GM18517 (cell line): ENCODE measurements at regions not wholly inside any gene's neighbourhood (a gene's known extent, or its start where the extent isn't known, plus 50 kb on each side); places are given as distances from the start of the nearest gene placed in this dataset.
"Not testable (repeated sequence)": the region's sequence is repeated elsewhere in the genome, so short reads cannot be mapped to it uniquely, and the experiment has no call there.

ENCODE experiments used
- ATAC-seq: cut with Tn5 transposase; IDR thresholded peaks from one replicate; pipeline ENCODE4 v1.9.1; 2021; ENCODE audit warnings: mild to moderate bottlenecking, moderate library complexity; ENCODE audit not compliant: unreplicated experiment

GRCh38 chr5:2165203-2165602, 282.5 kb upstream of the IRX4 start:
- ATAC-seq = no peak

GRCh38 chr5:2164586-2164985, 281.9 kb upstream of the IRX4 start:
- ATAC-seq = no peak

- ATAC-seq = no peak
Measured at GRCh38 chr5:2163940-2164490, 281.3 kb upstream of the IRX4 start.

- no peak for ATAC-seq
Measured at GRCh38 chr5:2163060-2163856, 280.5 kb upstream of the IRX4 start.

DNA sequence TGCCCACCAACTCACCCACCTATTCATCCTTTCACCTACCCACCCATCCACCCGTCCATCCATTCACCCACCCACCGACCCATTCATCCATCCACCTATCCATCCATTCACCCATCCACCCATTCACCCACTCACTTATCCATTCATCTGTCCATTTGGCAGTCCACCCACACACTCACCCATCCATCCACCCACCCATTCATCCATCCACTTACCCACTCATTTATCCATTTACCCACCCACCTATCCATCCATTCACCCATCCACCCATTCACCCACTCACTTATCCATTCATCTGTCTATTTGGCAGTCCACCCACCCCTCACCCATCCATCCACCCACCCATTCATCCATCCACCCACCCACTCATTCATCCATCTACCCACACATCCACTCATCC, 278.1 kb upstream of the IRX4 start:
- no peak for ATAC-seq

GRCh38 chr5:2158767-2159166, 276.0 kb upstream of the IRX4 start:
- ATAC-seq = no peak

DNA sequence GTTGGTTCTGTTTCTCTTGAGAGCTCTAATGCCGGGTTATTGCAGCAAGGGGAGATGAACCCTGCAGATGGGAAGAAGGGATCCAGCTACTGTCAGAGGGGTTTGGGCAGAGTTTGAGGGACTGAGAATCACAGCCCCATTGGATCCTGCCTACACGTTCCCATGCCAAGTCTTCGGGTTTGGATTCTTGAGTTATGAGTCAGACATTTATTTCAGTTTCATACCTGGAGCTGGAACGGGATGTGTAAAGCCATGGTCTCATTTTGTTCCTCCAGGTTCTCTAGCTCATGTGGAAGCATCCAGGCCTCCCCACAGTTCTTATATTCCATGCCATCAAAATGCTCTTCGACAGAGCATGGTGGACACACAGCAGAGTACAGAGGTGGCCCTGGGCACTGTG, 275.4 kb upstream of the IRX4 start:
- no peak for ATAC-seq

DNA sequence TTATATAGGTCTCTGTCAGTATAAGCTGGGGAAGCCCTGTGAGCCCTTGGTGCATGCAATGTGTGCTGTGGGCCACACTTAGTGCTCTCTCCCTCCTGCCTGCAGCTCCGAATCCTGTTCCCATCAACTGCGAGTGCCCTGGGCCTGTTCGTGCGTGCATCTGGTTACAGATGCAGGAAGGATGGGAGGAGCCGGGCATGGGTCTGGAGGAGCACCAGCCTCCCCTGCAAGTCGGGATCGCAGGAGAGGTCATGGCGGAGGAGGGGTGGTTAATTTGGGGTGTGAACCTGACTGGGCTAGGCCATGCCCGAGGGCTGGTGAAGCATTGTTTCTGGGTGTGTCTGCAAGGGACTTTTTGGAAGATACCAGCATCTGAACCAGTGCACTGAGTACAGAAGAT, 274.6 kb upstream of the IRX4 start:
- no peak for ATAC-seq

GRCh38 chr5:2156358-2157059, 273.8 kb upstream of the IRX4 start:
- ATAC-seq = no peak

- ATAC-seq = no peak
Measured at GRCh38 chr5:2155556-2155955, 272.8 kb upstream of the IRX4 start.

- no peak for ATAC-seq
Measured at GRCh38 chr5:2153802-2154201, 271.1 kb upstream of the IRX4 start.

GRCh38 chr5:2153350-2153749, 270.6 kb upstream of the IRX4 start:
- ATAC-seq = no peak

DNA sequence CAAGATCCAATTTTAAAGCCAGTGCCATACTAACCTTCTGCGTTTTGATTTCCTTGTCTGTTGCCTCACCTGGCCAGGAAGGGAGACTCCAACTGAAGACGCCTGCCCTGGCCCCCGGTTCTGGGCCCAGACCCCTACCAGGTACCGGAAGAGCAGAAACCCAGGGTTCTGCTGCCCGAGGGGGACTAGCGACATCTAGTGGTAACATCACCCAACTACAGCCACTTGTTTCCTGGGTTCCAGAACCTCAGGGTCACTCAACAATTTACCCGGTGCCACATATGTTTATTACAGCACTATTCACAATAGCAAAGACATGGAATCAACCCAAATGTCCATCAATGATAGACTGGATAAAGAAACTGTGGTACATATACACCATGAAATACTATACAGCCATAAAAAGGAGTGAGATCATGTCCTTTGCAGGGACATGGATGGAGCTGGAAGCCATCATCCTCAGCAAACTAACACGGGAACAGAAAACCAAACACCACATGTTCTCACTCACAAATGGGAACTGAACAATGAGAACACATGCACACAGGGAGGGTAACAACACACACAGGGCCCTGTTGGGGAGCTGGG, 268.7 kb upstream of the IRX4 start:
- ATAC-seq = not testable (repeated sequence)

DNA sequence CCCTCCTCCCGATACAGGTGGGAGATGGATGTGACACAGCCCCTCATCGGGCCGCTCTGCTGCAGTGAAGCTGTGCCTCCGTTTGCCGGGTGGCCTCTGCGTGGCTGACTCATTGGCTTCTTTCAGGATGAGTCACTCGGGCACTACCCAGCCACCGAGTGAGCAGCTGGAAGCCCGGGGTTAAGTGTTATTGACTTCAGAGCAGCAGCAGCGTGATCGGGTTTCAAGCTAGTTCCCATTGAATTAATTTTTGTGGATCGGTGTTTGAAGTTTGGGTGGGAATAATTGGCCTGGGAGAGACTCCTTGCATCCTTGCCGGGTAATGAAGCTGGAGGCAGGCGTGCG, 266.4 kb upstream of the IRX4 start:
- ATAC-seq = no peak

GRCh38 chr5:2148312-2149194, 265.8 kb upstream of the IRX4 start:
- no peak for ATAC-seq

DNA sequence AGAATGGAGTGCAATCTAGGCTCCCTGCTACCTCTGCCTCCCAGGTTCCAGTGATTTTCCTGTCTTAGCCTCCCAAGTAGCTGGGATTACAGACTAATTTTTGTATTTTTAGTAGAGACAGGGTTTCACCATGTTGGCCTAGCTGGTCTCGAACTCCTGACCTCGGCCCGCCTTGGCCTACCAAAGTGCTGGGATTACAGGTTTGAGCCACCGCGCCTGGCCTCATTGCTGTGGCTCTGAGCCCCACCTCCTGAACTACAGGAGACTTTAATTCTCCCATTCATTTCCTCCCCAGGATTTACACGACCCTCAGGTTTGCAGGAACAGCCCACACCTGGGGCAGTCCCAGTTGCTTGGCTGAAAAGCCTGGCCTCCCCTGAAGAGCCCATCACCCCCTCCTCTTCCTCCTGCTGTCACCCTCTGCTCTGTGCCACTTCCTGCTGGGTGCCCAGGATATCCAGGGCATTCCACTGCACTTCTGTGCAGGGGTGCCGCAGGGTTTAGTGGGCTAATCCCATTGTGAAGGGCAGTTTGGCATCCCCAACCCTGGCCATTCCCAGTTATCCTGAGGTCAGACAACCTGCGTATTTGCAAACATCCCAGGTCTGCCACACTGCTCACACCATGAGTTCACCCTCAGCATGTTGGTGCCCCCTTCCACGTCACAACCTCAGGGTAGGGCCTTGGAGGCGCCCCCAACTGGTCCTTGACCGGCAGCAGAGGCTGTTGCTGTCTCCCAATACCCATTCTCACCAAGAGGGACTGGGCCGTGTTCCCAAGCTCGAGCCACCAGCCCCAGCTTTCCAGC, 265.0 kb upstream of the IRX4 start:
- no peak for ATAC-seq

DNA sequence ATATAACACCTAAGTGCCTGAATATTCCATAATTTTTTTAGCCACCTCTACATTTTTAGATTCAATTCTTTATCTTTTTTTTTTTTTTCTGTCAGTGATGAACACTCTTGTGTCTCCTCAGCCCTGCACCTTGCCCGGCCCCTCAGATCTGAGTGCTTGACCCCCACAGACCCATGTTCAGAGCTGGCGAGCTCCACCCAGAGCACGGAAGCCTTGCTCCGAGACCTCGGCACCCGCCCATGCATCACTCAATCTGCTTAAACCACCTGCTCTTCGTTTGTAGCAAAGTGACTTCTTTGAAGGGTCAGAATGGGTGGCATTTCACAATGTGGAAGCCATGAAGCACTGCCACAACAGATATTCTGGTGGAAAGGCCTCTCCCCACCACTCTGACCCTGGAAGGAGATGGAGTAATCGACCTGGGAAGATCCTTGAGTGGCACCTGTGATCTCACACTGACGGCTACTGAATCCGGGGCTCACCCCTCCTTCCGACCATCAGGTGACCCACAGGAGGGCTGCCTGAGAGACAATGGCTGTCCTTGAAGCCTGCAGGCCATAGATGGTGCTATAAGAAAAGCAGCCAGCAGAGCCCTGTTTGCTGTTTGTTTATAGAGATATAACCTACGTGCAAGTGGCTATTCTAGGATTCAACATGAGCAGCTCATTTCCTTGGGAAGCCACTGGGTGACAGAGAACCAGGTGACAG, 261.1 kb upstream of the IRX4 start:
- no peak for ATAC-seq

- ATAC-seq = no peak
Measured at GRCh38 chr5:2143088-2143487, 260.4 kb upstream of the IRX4 start.

DNA sequence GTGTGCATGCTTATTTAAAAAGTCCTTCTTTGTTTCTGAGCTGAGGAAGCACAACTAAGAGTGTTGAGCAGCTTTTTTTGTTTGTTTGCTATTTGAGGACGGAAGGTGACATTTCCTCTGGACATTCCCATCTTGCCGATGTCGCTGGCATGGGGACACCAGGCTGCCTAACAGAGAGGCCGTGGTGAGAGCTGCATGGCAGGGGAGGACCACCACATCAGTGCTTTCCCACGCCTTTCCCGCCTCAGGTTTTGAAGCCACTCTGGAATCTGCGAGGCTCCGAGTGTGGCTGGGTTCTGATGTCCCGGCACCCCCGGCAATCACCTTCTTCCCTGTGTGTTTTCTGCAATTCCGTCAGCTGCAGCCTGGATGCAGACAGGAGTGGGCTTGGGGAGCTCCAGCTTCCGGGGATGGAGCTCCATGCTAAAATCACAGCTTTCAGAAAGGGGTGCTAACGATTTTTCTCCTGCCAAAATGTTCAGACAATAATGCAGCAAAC, 259.8 kb upstream of the IRX4 start:
- no peak for ATAC-seq
